Mesendoderm (in vitro differentiated cells): ENCODE measurements at regions not wholly inside any gene's neighbourhood (a gene's known extent, or its start where the extent isn't known, plus 50 kb on each side); places are given as distances from the start of the nearest gene placed in this dataset.
"Not testable (repeated sequence)": the region's sequence is repeated elsewhere in the genome, so short reads cannot be mapped to it uniquely, and the experiment has no call there.

Experiments used
- DNase-seq: peaks from one replicate; pipeline ENCODE4 v3.0.0; 2013
- H2AK5ac ChIP-seq: 2 replicates; pipeline ENCODE4 v1.6.1; 2013; ENCODE audit warnings: low read length, inconsistent platforms
- H2BK120ac ChIP-seq: 2 replicates; pipeline ENCODE4 v1.6.1; 2013; ENCODE audit warnings: low read depth, mild to moderate bottlenecking, low read length, moderate library complexity, mixed read lengths
- H2BK15ac ChIP-seq: replicated peaks from 2 replicates; pipeline ENCODE4 v1.6.1; 2013; ENCODE audit warnings: low read depth, mild to moderate bottlenecking, moderate library complexity
- H2BK5ac ChIP-seq: 2 replicates; pipeline ENCODE4 v1.6.1; 2013; ENCODE audit warnings: low read length, inconsistent platforms
- H3K18ac ChIP-seq: 2 replicates; pipeline ENCODE4 v1.6.1; 2013; ENCODE audit warnings: mild to moderate bottlenecking, low read length, mixed read lengths
- H3K23ac ChIP-seq: one replicate; pipeline ENCODE4 v1.6.1; 2013; ENCODE audit warnings: low read length
- H3K27ac ChIP-seq: 2 replicates; pipeline ENCODE4 v1.5.1; 2013; ENCODE audit warnings: low read depth, mild to moderate bottlenecking, inconsistent platforms, low read length, moderate library complexity
- H3K27me3 ChIP-seq: 2 replicates; pipeline ENCODE4 v1.6.1; 2013; ENCODE audit warnings: low read length, control low read depth, mild to moderate bottlenecking, inconsistent platforms; ENCODE audit not compliant: insufficient read depth, poor library complexity
- H3K36me3 ChIP-seq: 2 replicates; pipeline ENCODE4 v1.6.1; 2013; ENCODE audit warnings: low read length, inconsistent platforms; ENCODE audit not compliant: control insufficient read depth, insufficient read depth
- H3K4ac ChIP-seq: one replicate; pipeline ENCODE4 v1.6.1; 2013; ENCODE audit warnings: low read depth, mild to moderate bottlenecking, low read length, moderate library complexity
- H3K4me1 ChIP-seq: 2 replicates; pipeline ENCODE4 v1.6.1; 2013; ENCODE audit warnings: low read depth, low read length, inconsistent platforms; ENCODE audit not compliant: control insufficient read depth
- H3K4me2 ChIP-seq: 2 replicates; pipeline ENCODE4 v1.6.1; 2013; ENCODE audit warnings: low read length
- H3K4me3 ChIP-seq: 2 replicates; pipeline ENCODE4 v1.5.1; 2013; ENCODE audit warnings: mild to moderate bottlenecking, low read length
- H3K56ac ChIP-seq: one replicate; pipeline ENCODE4 v1.6.1; 2013; ENCODE audit warnings: low read length
- H3K79me1 ChIP-seq: 2 replicates; pipeline ENCODE4 v1.6.1; 2013; ENCODE audit warnings: low read length, inconsistent platforms
- H3K79me2 ChIP-seq: 2 replicates; pipeline ENCODE4 v1.6.1; 2013; ENCODE audit warnings: mild to moderate bottlenecking, low read length; ENCODE audit not compliant: control insufficient read depth, insufficient read depth
- H3K9ac ChIP-seq: 2 replicates; pipeline ENCODE4 v1.6.1; 2013; ENCODE audit warnings: low read length, inconsistent platforms
- H4K5ac ChIP-seq: one replicate; pipeline ENCODE4 v1.6.1; 2013; ENCODE audit warnings: low read length
- H4K8ac ChIP-seq: one replicate; pipeline ENCODE4 v1.6.1; 2013; ENCODE audit warnings: low read depth, mild to moderate bottlenecking, control low read depth, low read length, moderate library complexity
- WGBS: extraction: QIAGEN DNeasy Blood & Tissue Kit; methylation state at CpG from one replicate; pipeline ENCODE4 v1.1.7; 2013; ENCODE audit warnings: low lambda C conversion rate, missing lambda C conversion rate; ENCODE audit not compliant: insufficient coverage; ENCODE audit errors: extremely low coverage; 5-methylcytosine and 5-hydroxymethylcytosine counted together

- no peak overlapping the region for H3K4me3 ChIP-seq
- no peak overlapping the region for H2BK120ac ChIP-seq
- H4K8ac ChIP-seq, result no peak overlapping the region
- no peak overlapping the region for H2BK15ac ChIP-seq
- peak; percentile 33 for DNase-seq
- WGBS, result no CpG with 5 or more reads among the region's 9 CpGs
- H3K79me1 ChIP-seq, result no peaks in the 10 kb centered on the region
- H3K4me2 ChIP-seq, result no peak overlapping the region
- no peak overlapping the region for H3K18ac ChIP-seq
- no peaks in the 10 kb centered on the region for H3K36me3 ChIP-seq
- no peaks in the 10 kb centered on the region for H3K79me2 ChIP-seq
- no peak overlapping the region for H3K27ac ChIP-seq
- H3K4me1 ChIP-seq, result peaks cover 3% of the 10 kb centered on the region
- H2AK5ac ChIP-seq, result no peak overlapping the region
- no peak overlapping the region for H3K4ac ChIP-seq
- H3K56ac ChIP-seq, result no peak overlapping the region
- H3K23ac ChIP-seq, result no peak overlapping the region
- no peak overlapping the region for H4K5ac ChIP-seq
- H2BK5ac ChIP-seq, result no peak overlapping the region
- no peaks in the 10 kb centered on the region for H3K27me3 ChIP-seq
- no peak overlapping the region for H3K9ac ChIP-seq
These were observed 572.8 kb downstream of the TFAP2A start for GRCh38 chr6:9841886-9842725.

GRCh38 chr6:9834233-9834632 lies 580.6 kb downstream of the TFAP2A start:
- Histone ChIP-seq H2BK15ac (no peak overlapping the region), H3K9ac (no peak overlapping the region), H3K27me3 (no peaks in the 10 kb centered on the region), H2AK5ac (no peak overlapping the region), H3K4ac (no peak overlapping the region), H2BK5ac (no peak overlapping the region), H3K79me1 (no peaks in the 10 kb centered on the region), H3K56ac (no peak overlapping the region), H3K18ac (no peak overlapping the region), H2BK120ac (no peak overlapping the region), H3K4me2 (no peak overlapping the region), H3K36me3 (no peaks in the 10 kb centered on the region), H4K8ac (no peak overlapping the region), H3K23ac (no peak overlapping the region), H3K79me2 (no peaks in the 10 kb centered on the region), H3K27ac (no peak overlapping the region), H3K4me3 (no peak overlapping the region), H3K4me1 (no peaks in the 10 kb centered on the region), H4K5ac (no peak overlapping the region)
- DNase-seq, result no peak
- WGBS, result no CpG with 5 or more reads among the region's 4 CpGs

DNA sequence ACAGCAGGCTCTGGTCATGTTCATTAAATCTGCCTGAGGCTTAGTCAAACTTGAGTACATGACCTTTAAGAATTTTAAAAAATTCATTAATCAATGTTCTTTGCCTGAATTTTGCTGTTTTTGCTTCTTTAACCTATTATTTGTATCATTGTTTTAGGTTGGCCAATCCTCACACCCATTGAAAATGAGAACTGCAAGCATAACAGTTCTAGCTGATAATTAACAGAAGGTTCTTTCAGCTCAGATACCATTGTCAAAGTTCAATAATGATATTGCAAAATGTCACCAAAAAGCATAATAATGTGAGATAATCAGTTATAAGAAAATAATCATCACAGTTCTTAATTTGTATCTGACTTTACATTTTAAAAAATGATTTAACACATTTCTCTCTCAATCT lies 583.1 kb downstream of the TFAP2A start:
- H4K8ac ChIP-seq, result no peak overlapping the region
- no peak overlapping the region for H4K5ac ChIP-seq
- H3K27ac ChIP-seq, result no peak overlapping the region
- H3K79me1 ChIP-seq, result no peaks in the 10 kb centered on the region
- H3K79me2 ChIP-seq, result no peaks in the 10 kb centered on the region
- no peaks in the 10 kb centered on the region for H3K36me3 ChIP-seq
- H2BK15ac ChIP-seq, result no peak overlapping the region
- H3K4me2 ChIP-seq, result no peak overlapping the region
- no peak overlapping the region for H3K18ac ChIP-seq
- H3K4me1 ChIP-seq, result no peaks in the 10 kb centered on the region
- no peaks in the 10 kb centered on the region for H3K27me3 ChIP-seq
- H3K56ac ChIP-seq, result no peak overlapping the region
- H3K9ac ChIP-seq, result no peak overlapping the region
- H3K23ac ChIP-seq, result no peak overlapping the region
- H2BK5ac ChIP-seq, result no peak overlapping the region
- H2BK120ac ChIP-seq, result no peak overlapping the region
- H3K4me3 ChIP-seq, result no peak overlapping the region
- H2AK5ac ChIP-seq, result no peak overlapping the region
- DNase-seq, result no peak
- no peak overlapping the region for H3K4ac ChIP-seq

- Histone ChIP-seq H3K27me3 (no peaks in the 10 kb centered on the region), H2BK5ac (no peak overlapping the region), H4K5ac (no peak overlapping the region), H3K4ac (no peak overlapping the region), H3K79me1 (no peaks in the 10 kb centered on the region), H3K79me2 (no peaks in the 10 kb centered on the region), H4K8ac (no peak overlapping the region), H3K36me3 (no peaks in the 10 kb centered on the region), H3K27ac (no peak overlapping the region), H2AK5ac (no peak overlapping the region), H3K56ac (no peak overlapping the region), H3K18ac (no peak overlapping the region), H2BK15ac (no peak overlapping the region), H3K23ac (no peak overlapping the region), H3K4me1 (no peaks in the 10 kb centered on the region), H2BK120ac (no peak overlapping the region), H3K4me3 (no peak overlapping the region), H3K9ac (no peak overlapping the region), H3K4me2 (no peak overlapping the region)
- DNase-seq, result no peak
- no CpG with 5 or more reads among the region's 2 CpGs for WGBS
These were observed 584.1 kb downstream of the TFAP2A start for GRCh38 chr6:9830808-9831207.

DNA sequence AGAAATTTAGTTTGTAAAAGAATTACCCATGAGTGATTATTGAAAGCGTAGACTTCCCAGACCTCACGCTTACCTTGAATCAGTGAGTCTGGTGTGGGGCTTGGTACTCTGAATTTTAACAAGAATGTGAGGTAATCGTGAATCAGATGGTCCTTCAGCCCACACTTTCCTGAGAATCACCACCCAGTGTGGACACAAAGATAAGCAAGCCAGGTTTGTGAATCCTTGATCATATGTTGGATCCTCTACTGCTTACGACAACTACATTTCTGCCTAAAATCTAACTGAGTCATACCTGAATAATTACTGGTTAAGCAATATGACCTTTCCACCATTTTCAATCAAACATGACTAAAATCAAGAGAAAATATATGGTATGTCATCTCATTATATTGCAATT lies 589.3 kb downstream of the TFAP2A start:
- Histone ChIP-seq H2BK15ac (no peak overlapping the region), H4K5ac (no peak overlapping the region), H2BK120ac (no peak overlapping the region), H2BK5ac (no peak overlapping the region), H3K56ac (no peak overlapping the region), H3K9ac (no peak overlapping the region), H2AK5ac (no peak overlapping the region), H3K4me1 (no peaks in the 10 kb centered on the region), H4K8ac (no peak overlapping the region), H3K18ac (no peak overlapping the region), H3K4me3 (no peak overlapping the region), H3K27ac (no peak overlapping the region), H3K36me3 (no peaks in the 10 kb centered on the region), H3K4ac (no peak overlapping the region), H3K23ac (no peak overlapping the region), H3K79me1 (no peaks in the 10 kb centered on the region), H3K79me2 (no peaks in the 10 kb centered on the region), H3K4me2 (no peak overlapping the region), H3K27me3 (no peaks in the 10 kb centered on the region)
- DNase-seq, result no peak
- no CpG with 5 or more reads among the region's 4 CpGs for WGBS

DNA sequence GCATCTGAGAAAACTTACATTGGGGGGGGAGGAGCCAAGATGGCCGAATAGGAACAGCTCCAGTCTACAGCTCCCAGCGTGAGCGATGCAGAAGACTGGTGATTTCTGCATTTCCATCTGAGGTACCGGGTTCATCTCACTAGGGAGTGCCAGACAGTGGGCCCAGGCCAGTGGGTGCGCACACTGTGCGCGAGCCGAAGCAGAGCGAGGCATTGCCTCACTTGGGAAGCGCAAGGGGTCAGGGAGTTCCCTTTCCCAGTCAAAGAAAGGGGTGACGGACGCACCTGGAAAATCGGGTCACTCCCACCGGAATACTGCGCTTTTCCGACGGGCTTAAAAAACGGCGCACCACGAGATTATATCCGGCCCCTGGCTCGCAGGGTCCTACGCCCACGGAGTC lies 604.1 kb downstream of the TFAP2A start:
- not testable (repeated sequence) for H4K8ac ChIP-seq, H2BK5ac ChIP-seq, H2BK15ac ChIP-seq, DNase-seq, H3K79me2 ChIP-seq, H3K18ac ChIP-seq, H3K79me1 ChIP-seq, H3K4me1 ChIP-seq, H3K27ac ChIP-seq, H3K23ac ChIP-seq, H2BK120ac ChIP-seq, H3K36me3 ChIP-seq, H3K4me3 ChIP-seq, H4K5ac ChIP-seq, H3K56ac ChIP-seq, H3K4me2 ChIP-seq, H2AK5ac ChIP-seq, H3K4ac ChIP-seq, H3K9ac ChIP-seq, H3K27me3 ChIP-seq
- no CpG with 5 or more reads among the region's 24 CpGs for WGBS
